ENCODE measurements at regions not wholly inside any gene's neighbourhood (a gene's known extent, or its start where the extent isn't known, plus 50 kb on each side); places are given as distances from the start of the nearest gene placed in this dataset.

- H3K9ac ChIP-seq (ENCODE audit: low read length): no peak overlapping the region
- no peaks in the 10 kb centered on the region for H3K4me1 ChIP-seq (ENCODE audit: control insufficient read depth, low read depth, low read length)
- H3K4me3 ChIP-seq (ENCODE audit: low read length): no peak overlapping the region
- H3K27me3 ChIP-seq (ENCODE audit: control insufficient read depth, insufficient read depth, low read length): no peaks in the 10 kb centered on the region
- H3K36me3 ChIP-seq (ENCODE audit: control insufficient read depth, low read depth, low read length): no peaks in the 10 kb centered on the region
- no peak overlapping the region for H3K27ac ChIP-seq (ENCODE audit: low read length)
- no peaks in the 10 kb centered on the region for H3K9me3 ChIP-seq (ENCODE audit: control insufficient read depth, low read depth, low read length)
Observed at GRCh38 chr6:17031961-17032360, 69.9 kb upstream of the STMND1 start.

- H3K9ac ChIP-seq (ENCODE audit: low read length): no peak overlapping the region
- no peaks in the 10 kb centered on the region for H3K4me1 ChIP-seq (ENCODE audit: control insufficient read depth, low read depth, low read length)
- no peak overlapping the region for H3K27ac ChIP-seq (ENCODE audit: low read length)
- H3K36me3 ChIP-seq (ENCODE audit: control insufficient read depth, low read depth, low read length): no peaks in the 10 kb centered on the region
- no peaks in the 10 kb centered on the region for H3K27me3 ChIP-seq (ENCODE audit: control insufficient read depth, insufficient read depth, low read length)
- no peaks in the 10 kb centered on the region for H3K9me3 ChIP-seq (ENCODE audit: control insufficient read depth, low read depth, low read length)
- H3K4me3 ChIP-seq (ENCODE audit: low read length): no peak overlapping the region
Observed at GRCh38 chr6:17027441-17027840, 74.4 kb upstream of the STMND1 start.

- Histone ChIP-seq H3K9me3 (ENCODE audit: control insufficient read depth, low read depth, low read length) (no peaks in the 10 kb centered on the region), H3K27me3 (ENCODE audit: control insufficient read depth, insufficient read depth, low read length) (no peaks in the 10 kb centered on the region), H3K4me3 (ENCODE audit: low read length) (no peak overlapping the region), H3K9ac (ENCODE audit: low read length) (no peak overlapping the region), H3K36me3 (ENCODE audit: control insufficient read depth, low read depth, low read length) (no peaks in the 10 kb centered on the region), H3K4me1 (ENCODE audit: control insufficient read depth, low read depth, low read length) (peaks cover 7% of the 10 kb centered on the region), H3K27ac (ENCODE audit: low read length) (no peak overlapping the region)
Observed at GRCh38 chr6:17022604-17023003, 79.2 kb upstream of the STMND1 start.

GRCh38 chr6:17021539-17021889, 80.3 kb upstream of the STMND1 start:
- Histone ChIP-seq H3K27me3 (ENCODE audit: control insufficient read depth, insufficient read depth, low read length) (no peaks in the 10 kb centered on the region), H3K9me3 (ENCODE audit: control insufficient read depth, low read depth, low read length) (no peaks in the 10 kb centered on the region), H3K4me3 (ENCODE audit: low read length) (no peak overlapping the region), H3K4me1 (ENCODE audit: control insufficient read depth, low read depth, low read length) (peaks cover 7% of the 10 kb centered on the region), H3K36me3 (ENCODE audit: control insufficient read depth, low read depth, low read length) (no peaks in the 10 kb centered on the region), H3K9ac (ENCODE audit: low read length) (no peak overlapping the region), H3K27ac (ENCODE audit: low read length) (no peak overlapping the region)

- H3K9ac ChIP-seq (ENCODE audit: low read length): no peak overlapping the region
- H3K36me3 ChIP-seq (ENCODE audit: control insufficient read depth, low read depth, low read length): no peaks in the 10 kb centered on the region
- no peaks in the 10 kb centered on the region for H3K9me3 ChIP-seq (ENCODE audit: control insufficient read depth, low read depth, low read length)
- H3K27ac ChIP-seq (ENCODE audit: low read length): no peak overlapping the region
- no peaks in the 10 kb centered on the region for H3K27me3 ChIP-seq (ENCODE audit: control insufficient read depth, insufficient read depth, low read length)
- peaks cover 7% of the 10 kb centered on the region for H3K4me1 ChIP-seq (ENCODE audit: control insufficient read depth, low read depth, low read length)
- H3K4me3 ChIP-seq (ENCODE audit: low read length): no peak overlapping the region
Observed at GRCh38 chr6:17020889-17021538, 80.8 kb upstream of the STMND1 start.

- Histone ChIP-seq H3K27me3 (ENCODE audit: control insufficient read depth, insufficient read depth, low read length) (no peaks in the 10 kb centered on the region), H3K27ac (ENCODE audit: low read length) (no peak overlapping the region), H3K4me1 (ENCODE audit: control insufficient read depth, low read depth, low read length) (peaks cover 7% of the 10 kb centered on the region), H3K4me3 (ENCODE audit: low read length) (no peak overlapping the region), H3K9ac (ENCODE audit: low read length) (no peak overlapping the region), H3K9me3 (ENCODE audit: control insufficient read depth, low read depth, low read length) (no peaks in the 10 kb centered on the region), H3K36me3 (ENCODE audit: control insufficient read depth, low read depth, low read length) (no peaks in the 10 kb centered on the region)
Observed at GRCh38 chr6:17018425-17018824, 83.4 kb upstream of the STMND1 start.

GRCh38 chr6:17017416-17017815, 84.4 kb upstream of the STMND1 start:
- H3K36me3 ChIP-seq (ENCODE audit: control insufficient read depth, low read depth, low read length): no peaks in the 10 kb centered on the region
- H3K27ac ChIP-seq (ENCODE audit: low read length): no peak overlapping the region
- H3K4me1 ChIP-seq (ENCODE audit: control insufficient read depth, low read depth, low read length): peaks cover 15% of the 10 kb centered on the region
- no peaks in the 10 kb centered on the region for H3K27me3 ChIP-seq (ENCODE audit: control insufficient read depth, insufficient read depth, low read length)
- H3K4me3 ChIP-seq (ENCODE audit: low read length): no peak overlapping the region
- H3K9me3 ChIP-seq (ENCODE audit: control insufficient read depth, low read depth, low read length): no peaks in the 10 kb centered on the region
- no peak overlapping the region for H3K9ac ChIP-seq (ENCODE audit: low read length)

- no peaks in the 10 kb centered on the region for H3K36me3 ChIP-seq (ENCODE audit: control insufficient read depth, low read depth, low read length)
- no peak overlapping the region for H3K27ac ChIP-seq (ENCODE audit: low read length)
- no peak overlapping the region for H3K9ac ChIP-seq (ENCODE audit: low read length)
- H3K9me3 ChIP-seq (ENCODE audit: control insufficient read depth, low read depth, low read length): no peaks in the 10 kb centered on the region
- H3K4me1 ChIP-seq (ENCODE audit: control insufficient read depth, low read depth, low read length): peaks cover 11% of the 10 kb centered on the region
- no peak overlapping the region for H3K4me3 ChIP-seq (ENCODE audit: low read length)
- no peaks in the 10 kb centered on the region for H3K27me3 ChIP-seq (ENCODE audit: control insufficient read depth, insufficient read depth, low read length)
Observed at GRCh38 chr6:17015551-17016381, 86.1 kb upstream of the STMND1 start.

GRCh38 chr6:17015144-17015543, 86.7 kb upstream of the STMND1 start:
- Histone ChIP-seq H3K9ac (ENCODE audit: low read length) (no peak overlapping the region), H3K36me3 (ENCODE audit: control insufficient read depth, low read depth, low read length) (no peaks in the 10 kb centered on the region), H3K27ac (ENCODE audit: low read length) (no peak overlapping the region), H3K9me3 (ENCODE audit: control insufficient read depth, low read depth, low read length) (no peaks in the 10 kb centered on the region), H3K4me3 (ENCODE audit: low read length) (no peak overlapping the region), H3K27me3 (ENCODE audit: control insufficient read depth, insufficient read depth, low read length) (no peaks in the 10 kb centered on the region), H3K4me1 (ENCODE audit: control insufficient read depth, low read depth, low read length) (peaks cover 9% of the 10 kb centered on the region)

- Histone ChIP-seq H3K36me3 (ENCODE audit: control insufficient read depth, low read depth, low read length) (no peaks in the 10 kb centered on the region), H3K9ac (ENCODE audit: low read length) (no peak overlapping the region), H3K9me3 (ENCODE audit: control insufficient read depth, low read depth, low read length) (no peaks in the 10 kb centered on the region), H3K4me3 (ENCODE audit: low read length) (no peak overlapping the region), H3K27me3 (ENCODE audit: control insufficient read depth, insufficient read depth, low read length) (no peaks in the 10 kb centered on the region), H3K4me1 (ENCODE audit: control insufficient read depth, low read depth, low read length) (peaks cover 9% of the 10 kb centered on the region), H3K27ac (ENCODE audit: low read length) (no peak overlapping the region)
Observed at GRCh38 chr6:17013701-17014100, 88.1 kb upstream of the STMND1 start.

GRCh38 chr6:17012421-17013225, 89.2 kb upstream of the STMND1 start:
- Histone ChIP-seq H3K4me3 (ENCODE audit: low read length) (no peak overlapping the region), H3K4me1 (ENCODE audit: control insufficient read depth, low read depth, low read length) (peaks cover 9% of the 10 kb centered on the region), H3K9me3 (ENCODE audit: control insufficient read depth, low read depth, low read length) (peaks cover 6% of the 10 kb centered on the region), H3K27ac (ENCODE audit: low read length) (no peak overlapping the region), H3K9ac (ENCODE audit: low read length) (no peak overlapping the region), H3K27me3 (ENCODE audit: control insufficient read depth, insufficient read depth, low read length) (no peaks in the 10 kb centered on the region), H3K36me3 (ENCODE audit: control insufficient read depth, low read depth, low read length) (no peaks in the 10 kb centered on the region)
